Loucy (cell line): ENCODE measurements at regions not wholly inside any gene's neighbourhood (a gene's known extent, or its start where the extent isn't known, plus 50 kb on each side); places are given as distances from the start of the nearest gene placed in this dataset.

Experiments
- H2AFZ ChIP-seq: fragments of 200-600 bp; sonication (generic); 2 replicates; pipeline ENCODE4 v1.6.0; 2016; ENCODE audit warnings: antibody characterized with exemption, mild to moderate bottlenecking, low read length, moderate library complexity
- H3F3A ChIP-seq: fragments of 200-600 bp; 2 replicates; pipeline ENCODE4 v1.6.0; 2016; ENCODE audit warnings: antibody characterized with exemption, low read depth, mild to moderate bottlenecking
- H3K27me3 ChIP-seq: fragments of 200-600 bp; sonication (generic); 2 replicates; pipeline ENCODE4 v1.6.1; 2014; ENCODE audit warnings: low read length, mild to moderate bottlenecking; ENCODE audit not compliant: insufficient read depth, poor library complexity, severe bottlenecking
- H3K36me3 ChIP-seq: fragments of 200-600 bp; sonication (generic); 2 replicates; pipeline ENCODE4 v1.6.1; 2016; ENCODE audit warnings: low read length; ENCODE audit not compliant: insufficient read depth
- H3K4me1 ChIP-seq: fragments of 200-600 bp; sonication (generic); 2 replicates; pipeline ENCODE4 v1.5.1; 2014; ENCODE audit warnings: low read length, mild to moderate bottlenecking; ENCODE audit not compliant: insufficient read depth, poor library complexity, severe bottlenecking
- H3K4me2 ChIP-seq: fragments of 200-600 bp; sonication (generic); 2 replicates; pipeline ENCODE4 v1.6.0; 2014; ENCODE audit warnings: antibody characterized with exemption, low read length, low read depth, mild to moderate bottlenecking; ENCODE audit not compliant: poor library complexity, severe bottlenecking
- H3K4me3 ChIP-seq: fragments of 200-600 bp; sonication (generic); 2 replicates; pipeline ENCODE4 v1.5.1; 2014; ENCODE audit warnings: low read length, mild to moderate bottlenecking, mixed read lengths; ENCODE audit not compliant: poor library complexity, severe bottlenecking
- H3K79me2 ChIP-seq: fragments of 200-600 bp; sonication (generic); 2 replicates; pipeline ENCODE4 v1.6.1; 2014; ENCODE audit warnings: low read length; ENCODE audit not compliant: insufficient read depth
- H3K9ac ChIP-seq: fragments of 200-600 bp; sonication (generic); 2 replicates; pipeline ENCODE4 v1.6.0; 2014; ENCODE audit warnings: mild to moderate bottlenecking, low read depth, low read length, moderate library complexity; ENCODE audit not compliant: poor library complexity, severe bottlenecking
- H3K9me2 ChIP-seq: fragments of 200-600 bp; sonication (generic); replicated peaks from 2 replicates; pipeline ENCODE4 v1.6.1; 2016; ENCODE audit warnings: low read depth, low read length, mixed read lengths
- H3K9me3 ChIP-seq: fragments of 200-600 bp; sonication (generic); 2 replicates; pipeline ENCODE4 v1.6.1; 2014; ENCODE audit warnings: mild to moderate bottlenecking, antibody characterized with exemption, low read length, low read depth; ENCODE audit not compliant: insufficient read depth
- H4K20me1 ChIP-seq: fragments of 200-600 bp; sonication (generic); 2 replicates; pipeline ENCODE4 v1.6.0; 2014; ENCODE audit warnings: antibody characterized with exemption, low read length, mild to moderate bottlenecking; ENCODE audit not compliant: insufficient read depth, poor library complexity, severe bottlenecking
- CTCF ChIP-seq: fragments of 200-600 bp; sonication (generic); conservative IDR thresholded peaks from 2 replicates; pipeline ENCODE4 v1.5.1; 2014; ENCODE audit warnings: mild to moderate bottlenecking, antibody characterized with exemption, low read length
- EZH2phosphoT487 ChIP-seq: fragments of 200-600 bp; IDR thresholded peaks from 2 replicates; pipeline ENCODE4 v1.6.1; 2018; ENCODE audit warnings: antibody characterized with exemption, mild to moderate bottlenecking, moderate library complexity, borderline replicate concordance

DNA sequence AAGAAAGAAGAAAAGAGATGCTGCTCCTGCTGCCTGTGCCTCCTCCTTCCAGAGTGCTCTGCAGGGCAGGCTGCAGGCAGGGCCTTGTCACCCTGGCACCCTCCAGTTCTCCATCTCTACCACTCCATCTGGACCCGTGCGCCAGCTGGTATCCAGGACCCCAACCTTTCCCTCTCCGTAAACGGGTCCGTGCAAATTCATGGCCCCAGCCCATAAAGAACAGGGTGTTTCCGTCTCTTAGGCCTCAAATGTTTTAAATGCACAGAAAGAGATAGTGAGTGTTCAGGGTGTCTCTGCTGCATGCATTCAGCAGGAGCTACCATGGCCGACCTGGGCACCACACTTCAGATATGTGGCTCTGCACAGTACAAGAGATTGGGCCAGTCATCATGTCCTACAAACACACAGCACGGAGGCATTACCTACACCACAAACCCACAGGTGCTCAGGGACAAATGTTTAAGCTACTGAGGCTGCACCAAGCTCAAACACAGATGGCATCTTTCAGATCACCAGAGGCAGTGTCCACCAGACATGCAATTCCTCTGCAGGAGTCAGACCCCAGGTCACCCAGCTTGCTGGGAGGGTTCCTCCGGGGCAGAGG, 258.1 kb downstream of the DLL1 start:
- Histone ChIP-seq H3K9ac (no peak overlapping the region), H3K9me3 (peaks cover 28% of the 10 kb centered on the region; the same call in 1 of the 2 replicates), H3K27me3 (no peaks in the 10 kb centered on the region), H3K9me2 (no peaks in the 10 kb centered on the region), H3K79me2 (no peaks in the 10 kb centered on the region), H2AFZ (no peak overlapping the region), H3K4me2 (no peak overlapping the region), H3K4me1 (no peaks in the 10 kb centered on the region), H3K4me3 (no peak overlapping the region), H4K20me1 (no peaks in the 10 kb centered on the region), H3K36me3 (no peaks in the 10 kb centered on the region), H3F3A (no peaks in the 10 kb centered on the region)
- TF ChIP-seq CTCF, result no peak
- no peak for TF ChIP-seq EZH2phosphoT487

GRCh38 chr6:170032197-170032596, 258.7 kb downstream of the DLL1 start:
- H3K36me3 ChIP-seq, result no peaks in the 10 kb centered on the region
- no peaks in the 10 kb centered on the region for H3K9me2 ChIP-seq
- no peaks in the 10 kb centered on the region for H3F3A ChIP-seq
- no peaks in the 10 kb centered on the region for H3K79me2 ChIP-seq
- no peaks in the 10 kb centered on the region for H3K4me1 ChIP-seq
- no peak overlapping the region for H3K4me2 ChIP-seq
- no peaks in the 10 kb centered on the region for H4K20me1 ChIP-seq
- peaks cover 24% of the 10 kb centered on the region; the same call in 1 of the 2 replicates for H3K9me3 ChIP-seq
- TF ChIP-seq CTCF (no peak), EZH2phosphoT487 (no peak)
- no peak overlapping the region for H3K4me3 ChIP-seq
- H3K27me3 ChIP-seq, result no peaks in the 10 kb centered on the region
- H2AFZ ChIP-seq, result no peak overlapping the region
- H3K9ac ChIP-seq, result no peak overlapping the region

GRCh38 chr6:170031684-170032121, 259.2 kb downstream of the DLL1 start:
- Histone ChIP-seq H3K27me3 (no peaks in the 10 kb centered on the region), H2AFZ (no peak overlapping the region)

More at GRCh38 chr6:170031684-170032121, 259.2 kb downstream of the DLL1 start:
- H3K9me2 ChIP-seq, result no peaks in the 10 kb centered on the region
- H3K4me1 ChIP-seq, result no peaks in the 10 kb centered on the region
- peaks cover 24% of the 10 kb centered on the region; the same call in 1 of the 2 replicates for H3K9me3 ChIP-seq
- no peaks in the 10 kb centered on the region for H3K36me3 ChIP-seq
- H3K9ac ChIP-seq, result no peak overlapping the region
- H3K79me2 ChIP-seq, result no peaks in the 10 kb centered on the region
- TF ChIP-seq EZH2phosphoT487 (no peak), CTCF (no peak)
- H3F3A ChIP-seq, result no peaks in the 10 kb centered on the region
- H4K20me1 ChIP-seq, result no peaks in the 10 kb centered on the region
- no peak overlapping the region for H3K4me2 ChIP-seq
- H3K4me3 ChIP-seq, result no peak overlapping the region
